K562 (cell line): ENCODE measurements at regions not wholly inside any gene's neighbourhood (a gene's known extent, or its start where the extent isn't known, plus 50 kb on each side); places are given as distances from the start of the nearest gene placed in this dataset.
"Not testable (repeated sequence)": the region's sequence is repeated elsewhere in the genome, so short reads cannot be mapped to it uniquely, and the experiment has no call there.

Experiments used
- ATAC-seq: fragments of 200-7000 bp; cut with Tn5 transposase; 3 replicates; pipeline ENCODE4 v1.9.1; 2020; ENCODE audit warnings: moderate library complexity
- BruUV-seq: library from RNA; stranded (reverse); fragments of 400-500 nt; replicated peaks from 2 replicates; lab custom pipeline; 2021; lab: Mats Ljungman, UMichigan
- CTCF ChIA-PET: fragments of 300-600 bp; formaldehyde crosslinking; extraction: SDS; loops from one replicate; lab custom pipeline; 2021; ENCODE audit warnings: low intra/inter-chr PET ratio; lab: Yijun Ruan, JAX
- POLR2A ChIA-PET: fragments of 300-600, 350-650 bp; sonication (Branson Sonifier 250); formaldehyde crosslinking; extraction: SDS; loops from one replicate; lab custom pipeline; 2021; ENCODE audit warnings: antibody characterized with exemption, inconsistent platforms; lab: Yijun Ruan, JAX
- DNase-seq, 4 experiments: peaks; one replicate each; pipeline versions ENCODE4 v3.0.0 to v3.0.0-alpha.2; 2011 to 2018; ENCODE audit warnings: low spot score in 3 of 4, mixed read lengths in 3 of 4; ENCODE audit errors: extremely low read depth in 1 of 4
- FAIRE-seq: peaks from 2 replicates; lab custom pipeline; 2011; peaks lifted over from hg19 to GRCh38; lab: Jason Lieb, UNC
- H2AFZ ChIP-seq: 2 replicates; pipeline ENCODE4 v1.6.0; 2011; ENCODE audit warnings: low read depth, low read length, control low read depth, inconsistent platforms
- H3K27ac ChIP-seq: fragments of 200-600 bp; 3 replicates; pipeline ENCODE4 v1.8.0; 2011; ENCODE audit warnings: low read depth, mild to moderate bottlenecking, control low read depth, inconsistent platforms, low read length, moderate library complexity, mixed read lengths; ENCODE audit errors: extremely low read depth
- H3K27me3 ChIP-seq, 2 experiments: fragments of 300-600 bp in 1 of 2; 2 replicates in 1 of 2; 3 replicates in 1 of 2; pipeline versions ENCODE4 v1.6.0 to v1.8.0; 2011; ENCODE audit warnings: inconsistent platforms in 2 of 2, low read length in 2 of 2, mild to moderate bottlenecking in 1 of 2, mixed read lengths in 1 of 2, moderate library complexity in 1 of 2; ENCODE audit not compliant: control insufficient read depth in 2 of 2, insufficient read depth in 2 of 2
- H3K36me3 ChIP-seq: fragments of 300-600 bp; 3 replicates; pipeline ENCODE4 v1.8.0; 2011; ENCODE audit warnings: mild to moderate bottlenecking, low read length, inconsistent platforms; ENCODE audit not compliant: control insufficient read depth, insufficient read depth
- H3K4me1 ChIP-seq, 2 experiments: fragments of 200-600 bp in 1 of 2; replicated peaks in 1 of 2; 2 replicates in 1 of 2; 3 replicates in 1 of 2; pipeline versions ENCODE4 v1.5.1 to v1.8.0; 2011; ENCODE audit warnings: inconsistent platforms in 2 of 2, low read length in 2 of 2, mild to moderate bottlenecking in 1 of 2, mixed read lengths in 1 of 2, moderate library complexity in 1 of 2; ENCODE audit not compliant: control insufficient read depth in 2 of 2, insufficient read depth in 2 of 2
- H3K4me2 ChIP-seq: 2 replicates; pipeline ENCODE4 v1.6.1; 2011; ENCODE audit warnings: low read length, control low read depth, inconsistent platforms, mixed read lengths; ENCODE audit not compliant: insufficient read depth
- H3K4me3 ChIP-seq: fragments of 200-600 bp; sonication (generic), shearing (Covaris generic); 2 replicates; pipeline ENCODE4 v1.5.1; 2016; ENCODE audit warnings: control low read depth, inconsistent platforms
- H3K79me2 ChIP-seq: fragments of 200-600 bp; 3 replicates; pipeline ENCODE4 v1.8.0; 2011; ENCODE audit warnings: low read length, inconsistent platforms; ENCODE audit not compliant: control insufficient read depth, insufficient read depth
- H3K9ac ChIP-seq, 2 experiments: 2 replicates each; pipeline versions ENCODE4 v1.6.0 to v1.6.1; 2011; ENCODE audit warnings: low read depth in 2 of 2, low read length in 2 of 2, control low read depth in 1 of 2, inconsistent platforms in 1 of 2, mild to moderate bottlenecking in 1 of 2, mixed read lengths in 1 of 2; ENCODE audit not compliant: insufficient read depth in 1 of 2
- H3K9me1 ChIP-seq: one replicate; pipeline ENCODE4 v1.6.0; 2011; ENCODE audit warnings: inconsistent platforms, mild to moderate bottlenecking, low read length, moderate library complexity; ENCODE audit not compliant: control insufficient read depth, insufficient read depth
- H3K9me3 ChIP-seq: replicated peaks from 2 replicates; pipeline ENCODE4 v1.5.1; 2011; ENCODE audit warnings: low read depth, low read length, inconsistent platforms; ENCODE audit not compliant: control insufficient read depth, insufficient read depth
- H4K20me1 ChIP-seq: replicated peaks from 2 replicates; pipeline ENCODE4 v1.6.1; 2011; ENCODE audit warnings: low read length, inconsistent platforms, mixed read lengths; ENCODE audit not compliant: control insufficient read depth, insufficient read depth
- CBX8 ChIP-seq: fragments of 200-600 bp; sonication (generic); IDR thresholded peaks from 2 replicates; pipeline ENCODE4 v1.6.1; 2012; ENCODE audit warnings: borderline replicate concordance, mixed run types, low read depth, mild to moderate bottlenecking, moderate library complexity, mixed read lengths, low read length, control low read depth, inconsistent platforms; ENCODE audit not compliant: poor library complexity, severe bottlenecking; ENCODE audit errors: extremely low read depth
- CEBPB ChIP-seq: fragments of 450-650 bp; IDR thresholded peaks from 2 replicates; pipeline ENCODE4 v1.6.1; 2016; ENCODE audit warnings: missing genetic modification characterization, missing compliant biosample characterization
- CEBPG ChIP-seq, 3 experiments: fragments of 200-800 bp in 1 of 3; sonication (Bioruptor generic) in 1 of 3; sonication (generic) in 1 of 3; formaldehyde crosslinking in 1 of 3; IDR thresholded peaks in 2 of 3; conservative IDR thresholded peaks in 1 of 3; 2 replicates each; pipeline versions ENCODE4 v1.6.1 to v1.8.0; 2016 to 2022; ENCODE audit warnings: missing compliant biosample characterization in 2 of 3, missing genetic modification characterization in 2 of 3, mild to moderate bottlenecking in 1 of 3, missing genetic modification reagents in 1 of 3
- ELF1 ChIP-seq: fragments of 200-800 bp; sonication (Bioruptor generic); IDR thresholded peaks from 2 replicates; pipeline ENCODE4 v1.6.1; 2016; ENCODE audit warnings: missing genetic modification characterization, missing compliant biosample characterization
- HDAC2 ChIP-seq: fragments of 450-650 bp; IDR thresholded peaks from 2 replicates; pipeline ENCODE4 v1.6.1; 2016; ENCODE audit warnings: mild to moderate bottlenecking
- MBD2 ChIP-seq: sonication (generic); IDR thresholded peaks from 2 replicates; pipeline ENCODE4 v1.6.1; 2016; ENCODE audit warnings: low read depth, borderline replicate concordance
- NR2C2 ChIP-seq, 2 experiments: fragments of 200-800 bp in 1 of 2; sonication (Bioruptor generic) in 1 of 2; sonication (generic) in 1 of 2; formaldehyde crosslinking in 1 of 2; IDR thresholded peaks; 2 replicates each; pipeline versions ENCODE4 v1.6.1 to v1.8.0; 2016 to 2022; ENCODE audit warnings: mild to moderate bottlenecking in 1 of 2, missing compliant biosample characterization in 1 of 2, missing genetic modification characterization in 1 of 2, missing genetic modification reagents in 1 of 2
- RUNX1 ChIP-seq: sonication (generic); IDR thresholded peaks from 2 replicates; pipeline ENCODE4 v1.6.1; 2016; ENCODE audit warnings: antibody characterized with exemption, low read depth
- THRB ChIP-seq: fragments of 450-650 bp; formaldehyde crosslinking; conservative IDR thresholded peaks from 2 replicates; pipeline ENCODE4 v1.4.0; 2022; ENCODE audit warnings: mild to moderate bottlenecking, missing genetic modification characterization
- WGBS: fragments of 100-300 bp; shearing (Covaris generic); methylation state at CpG from one replicate; pipeline ENCODE4 v1.1.6; 2016; ENCODE audit warnings: low coverage, mixed read lengths; ENCODE audit not compliant: insufficient coverage; ENCODE audit errors: missing lambda C conversion rate; 5-methylcytosine and 5-hydroxymethylcytosine counted together
- in situ Hi-C: fragments of 300-500 bp; cut with MboI; formaldehyde crosslinking; loops from 4 replicates; pipeline ENCODE4 v1.15.0; 2018; ENCODE audit warnings: inconsistent platforms, mixed read lengths
- intact Hi-C: fragments of 100-400 bp; cut with micrococcal nuclease; formaldehyde crosslinking; loops from 2 replicates; pipeline ENCODE4 v1.14.2; 2022
- TF ChIP-seq, protein P1 (sequence below): fragments of 200-800 bp; sonication (Bioruptor generic); IDR thresholded peaks from 2 replicates; pipeline ENCODE4 v1.6.1; 2017; ENCODE audit warnings: missing genetic modification characterization, missing compliant biosample characterization

DNA sequence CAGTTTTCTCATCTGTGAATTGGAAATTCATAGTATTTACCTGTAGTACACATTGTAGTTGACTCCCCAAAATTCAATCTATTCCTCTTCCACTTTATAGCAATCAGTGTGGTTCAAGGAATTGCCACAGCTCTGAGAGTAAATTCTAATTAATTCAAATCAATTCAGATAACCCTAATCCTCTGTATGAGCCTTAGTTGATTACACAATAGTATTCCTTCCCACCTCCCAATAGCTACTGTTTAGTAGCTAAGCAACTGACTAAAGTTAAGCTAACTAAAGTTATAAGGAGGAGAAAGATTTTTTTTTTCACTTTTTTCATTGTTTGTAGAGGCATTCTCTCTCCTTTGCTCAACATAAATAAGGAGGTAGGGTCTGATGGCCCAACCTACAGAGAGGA lies 77.5 kb downstream of the ARRDC3 start:
- intact Hi-C loops (no loop called here), in situ Hi-C loops (no loop called here)
- no TSS peak for BruUV-seq
- Histone ChIP-seq H3K9me3 (no peaks in the 10 kb centered on the region), H3K36me3 (no peaks in the 10 kb centered on the region), H3K79me2 (no peaks in the 10 kb centered on the region), H2AFZ (0 out of 2 replicates have a peak overlapping the region, but pooled peaks have one; percentile 4), H3K4me3 (no peak overlapping the region), H3K9me1 (no peaks in the 10 kb centered on the region), H3K27me3 (no peaks in the 10 kb centered on the region)
- no peak for DNase-seq
- no peak for TF ChIP-seq HDAC2
- no peak for TF ChIP-seq THRB (CRISPR knock-in tag)
- TF ChIP-seq CEBPB (tag) = peak; percentile 73
- no peak for TF ChIP-seq CBX8
- no peak for TF ChIP-seq MBD2
- no peak for TF ChIP-seq NR2C2 (CRISPR knock-in tag; IDR thresholded peaks at IDR 0.05)
- TF ChIP-seq NR2C2 (tag; IDR thresholded peaks at IDR 0.05) = no peak
- TF ChIP-seq RUNX1 = no peak
- TF ChIP-seq CEBPG (CRISPR knock-in tag; IDR thresholded peaks at IDR 0.05) = no peak
- peak in 1 of 2 experiments; percentile 63; a peak in 2 of 4 replicates for TF ChIP-seq CEBPG (tag; conservative IDR thresholded peaks at IDR 0.05 in 1 of 2, IDR thresholded peaks at IDR 0.05 in 1 of 2)
- TF ChIP-seq ELF1 (tag) = no peak
- TF ChIP-seq, protein P1, sequence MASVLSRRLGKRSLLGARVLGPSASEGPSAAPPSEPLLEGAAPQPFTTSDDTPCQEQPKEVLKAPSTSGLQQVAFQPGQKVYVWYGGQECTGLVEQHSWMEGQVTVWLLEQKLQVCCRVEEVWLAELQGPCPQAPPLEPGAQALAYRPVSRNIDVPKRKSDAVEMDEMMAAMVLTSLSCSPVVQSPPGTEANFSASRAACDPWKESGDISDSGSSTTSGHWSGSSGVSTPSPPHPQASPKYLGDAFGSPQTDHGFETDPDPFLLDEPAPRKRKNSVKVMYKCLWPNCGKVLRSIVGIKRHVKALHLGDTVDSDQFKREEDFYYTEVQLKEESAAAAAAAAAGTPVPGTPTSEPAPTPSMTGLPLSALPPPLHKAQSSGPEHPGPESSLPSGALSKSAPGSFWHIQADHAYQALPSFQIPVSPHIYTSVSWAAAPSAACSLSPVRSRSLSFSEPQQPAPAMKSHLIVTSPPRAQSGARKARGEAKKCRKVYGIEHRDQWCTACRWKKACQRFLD (CRISPR knock-in tag) = no peak
- TF ChIP-seq, all 486 proteins: peak for 2
- CTCF ChIA-PET = no interaction called here
- ATAC-seq (no peak), FAIRE-seq (no peak)
- no peak overlapping the region for H3K27ac ChIP-seq
- 0 out of 5 replicates have a peak, but pooled peaks cover 0 to 3% of the 10 kb centered on the region in 2 experiments for H3K4me1 ChIP-seq
- H3K4me2 ChIP-seq = no peak overlapping the region
- H4K20me1 ChIP-seq = no peaks in the 10 kb centered on the region
- POLR2A ChIA-PET = interaction anchor here (0.8 to 1.8 kb wide), 5 partner anchors 9 to 78 kb away, joined by 3 to 6 read pairs (median 5); partner anchors contain the start of gene ARRDC3
- no peak overlapping the region for H3K9ac ChIP-seq

DNA sequence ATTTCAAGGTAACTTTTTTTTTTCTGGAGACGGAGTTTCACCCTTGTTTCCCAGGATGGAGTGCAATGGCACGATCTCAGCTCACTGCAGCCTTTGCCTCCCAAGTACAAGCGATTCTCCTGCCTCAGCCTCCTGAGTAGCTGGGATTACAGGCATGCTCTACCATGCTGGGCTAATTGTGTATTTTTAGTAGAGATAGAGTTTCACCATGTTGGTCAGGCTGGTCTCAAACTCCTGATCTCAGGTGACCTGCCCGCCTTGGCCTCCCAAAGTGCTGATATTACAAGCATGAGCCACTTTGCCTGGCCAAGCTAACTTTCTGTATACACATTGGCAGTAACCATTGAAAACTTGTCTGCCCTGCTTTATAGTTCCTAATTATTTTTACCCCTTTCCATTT lies 79.1 kb downstream of the ARRDC3 start:
- H3K36me3 ChIP-seq, H3K9me1 ChIP-seq, H4K20me1 ChIP-seq, H3K4me2 ChIP-seq, H3K27ac ChIP-seq, H3K4me1 ChIP-seq, intact Hi-C loops, ATAC-seq, FAIRE-seq, H3K9ac ChIP-seq, H3K79me2 ChIP-seq, DNase-seq, H3K27me3 ChIP-seq, H3K4me3 ChIP-seq, BruUV-seq, H3K9me3 ChIP-seq, in situ Hi-C loops, H2AFZ ChIP-seq: not testable (repeated sequence)
- CTCF ChIA-PET = interaction anchor here (0.7 kb wide), 1 partner anchor 79 kb away, joined by 3 read pairs; no protein-coding TSS in a partner anchor
- WGBS = 61% methylated on average over 4 of the region's 4 CpGs
- POLR2A ChIA-PET = interaction anchor here (1.3 kb wide), 1 partner anchor 9 kb away, joined by 4 read pairs; no protein-coding TSS in a partner anchor
